ENCODE measurements at regions not wholly inside any gene's neighbourhood (a gene's known extent, or its start where the extent isn't known, plus 50 kb on each side); places are given as distances from the start of the nearest gene placed in this dataset.

- TF ChIP-seq CTCF (IDR thresholded peaks at IDR 0.05) (no peak), FOSL2 (IDR thresholded peaks at IDR 0.05; ENCODE audit: borderline replicate concordance, low read depth) (no peak), USF2 (IDR thresholded peaks at IDR 0.05; ENCODE audit: borderline replicate concordance, low read depth, low read length) (no peak), POLR2AphosphoS5 (IDR thresholded peaks at IDR 0.05; ENCODE audit: low read depth, low read length) (no peak), EZH2phosphoT487 (IDR thresholded peaks at IDR 0.05; ENCODE audit: borderline replicate concordance, low read depth) (no peak), MAX (IDR thresholded peaks at IDR 0.05; ENCODE audit: low read depth) (no peak), RAD21 (IDR thresholded peaks at IDR 0.05; ENCODE audit: low read length) (no peak), RXRA (IDR thresholded peaks at IDR 0.05; ENCODE audit: borderline replicate concordance, low read depth) (no peak), FOXJ3 (CRISPR knock-in tag; IDR thresholded peaks at IDR 0.05) (no peak), TAF1 (IDR thresholded peaks at IDR 0.05; ENCODE audit: borderline replicate concordance, low read depth, low read length) (no peak), JUND (IDR thresholded peaks at IDR 0.05) (no peak), PBX3 (IDR thresholded peaks at IDR 0.05) (no peak)
These were observed 199.1 kb downstream of the MTRR start for GRCh38 chr5:8068078-8068477.

Data from SK-N-SH (cell line).